ENCODE measurements at regions not wholly inside any gene's neighbourhood (a gene's known extent, or its start where the extent isn't known, plus 50 kb on each side); places are given as distances from the start of the nearest gene placed in this dataset.

DNA sequence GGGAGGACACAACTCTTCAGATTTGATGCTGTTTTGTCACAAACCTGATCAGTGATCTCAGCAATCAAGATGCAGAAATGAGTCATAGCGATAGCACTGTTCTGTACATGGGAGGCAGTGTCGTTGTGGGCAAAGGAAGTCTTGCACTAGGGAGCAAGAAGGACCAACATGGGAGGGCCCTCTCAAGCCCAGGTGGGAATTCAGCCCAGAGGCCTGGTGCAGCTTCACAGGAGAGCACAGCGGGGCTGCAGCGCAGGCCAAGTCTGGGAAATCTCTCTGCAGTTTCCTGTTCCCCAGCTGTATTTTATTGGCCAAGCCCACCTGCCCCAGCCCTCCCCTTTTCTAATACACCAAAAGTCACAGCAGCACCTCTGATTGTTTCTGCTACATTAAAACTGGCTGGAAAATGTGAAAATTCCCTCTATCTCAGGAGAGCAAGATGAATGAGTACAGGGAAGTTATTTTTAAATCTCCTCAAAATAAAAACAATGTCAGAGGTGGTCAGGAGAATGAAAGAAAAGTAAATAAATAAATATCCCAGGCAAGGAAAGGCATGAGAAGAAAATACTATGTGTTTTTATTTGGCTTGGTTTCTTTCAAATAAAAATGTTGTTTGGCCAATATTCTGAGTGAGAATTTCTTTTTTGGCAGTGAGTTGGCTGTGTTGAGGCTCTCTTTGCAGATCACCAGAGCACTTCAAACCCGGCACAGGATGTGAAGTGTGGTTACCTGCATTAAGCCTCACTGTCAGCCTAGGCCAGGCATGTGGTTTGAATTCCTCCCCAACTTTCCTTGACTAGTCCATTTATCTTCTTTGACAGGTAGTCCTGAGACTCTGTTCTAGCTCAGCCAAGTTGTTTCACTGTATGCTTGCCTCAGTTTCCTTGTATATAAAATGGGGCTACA lies 422.1 kb downstream of the PLPP3 start:
- DNase-seq (ENCODE audit: extremely low spot score), result no peak
- ChIA-PET POLR2A (no interaction called here), CTCF (no interaction called here)
- TF ChIP-seq, protein P1, sequence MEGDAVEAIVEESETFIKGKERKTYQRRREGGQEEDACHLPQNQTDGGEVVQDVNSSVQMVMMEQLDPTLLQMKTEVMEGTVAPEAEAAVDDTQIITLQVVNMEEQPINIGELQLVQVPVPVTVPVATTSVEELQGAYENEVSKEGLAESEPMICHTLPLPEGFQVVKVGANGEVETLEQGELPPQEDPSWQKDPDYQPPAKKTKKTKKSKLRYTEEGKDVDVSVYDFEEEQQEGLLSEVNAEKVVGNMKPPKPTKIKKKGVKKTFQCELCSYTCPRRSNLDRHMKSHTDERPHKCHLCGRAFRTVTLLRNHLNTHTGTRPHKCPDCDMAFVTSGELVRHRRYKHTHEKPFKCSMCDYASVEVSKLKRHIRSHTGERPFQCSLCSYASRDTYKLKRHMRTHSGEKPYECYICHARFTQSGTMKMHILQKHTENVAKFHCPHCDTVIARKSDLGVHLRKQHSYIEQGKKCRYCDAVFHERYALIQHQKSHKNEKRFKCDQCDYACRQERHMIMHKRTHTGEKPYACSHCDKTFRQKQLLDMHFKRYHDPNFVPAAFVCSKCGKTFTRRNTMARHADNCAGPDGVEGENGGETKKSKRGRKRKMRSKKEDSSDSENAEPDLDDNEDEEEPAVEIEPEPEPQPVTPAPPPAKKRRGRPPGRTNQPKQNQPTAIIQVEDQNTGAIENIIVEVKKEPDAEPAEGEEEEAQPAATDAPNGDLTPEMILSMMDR (IDR thresholded peaks at IDR 0.05; ENCODE audit: control extremely low read depth, extremely low read depth, low read depth, missing control alignments), result no peak

DNA sequence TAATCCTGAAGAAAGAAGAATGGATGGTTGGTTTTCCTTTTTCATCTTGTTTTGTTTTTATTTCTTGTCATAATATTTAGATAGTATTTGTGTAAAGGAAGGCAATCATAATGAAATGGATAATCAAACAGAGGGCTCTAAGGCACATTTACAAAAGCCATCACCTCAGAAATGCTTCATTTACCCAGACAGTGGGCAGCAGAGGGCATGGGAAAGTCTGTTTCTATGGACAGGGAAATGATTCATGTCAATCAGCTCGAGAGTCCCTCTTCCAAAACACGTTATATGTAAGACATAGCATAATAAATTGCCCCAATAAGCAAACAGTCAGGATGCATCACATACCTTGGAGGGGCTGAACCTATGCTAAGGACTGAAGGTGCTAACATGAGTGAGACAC lies 426.1 kb downstream of the PLPP3 start:
- CTCF ChIA-PET, result no interaction called here
- TF ChIP-seq, protein P1 (IDR thresholded peaks at IDR 0.05; ENCODE audit: control extremely low read depth, extremely low read depth, low read depth, missing control alignments), result no peak
- POLR2A ChIA-PET, result no interaction called here
- no peak for DNase-seq (ENCODE audit: extremely low spot score)

DNA sequence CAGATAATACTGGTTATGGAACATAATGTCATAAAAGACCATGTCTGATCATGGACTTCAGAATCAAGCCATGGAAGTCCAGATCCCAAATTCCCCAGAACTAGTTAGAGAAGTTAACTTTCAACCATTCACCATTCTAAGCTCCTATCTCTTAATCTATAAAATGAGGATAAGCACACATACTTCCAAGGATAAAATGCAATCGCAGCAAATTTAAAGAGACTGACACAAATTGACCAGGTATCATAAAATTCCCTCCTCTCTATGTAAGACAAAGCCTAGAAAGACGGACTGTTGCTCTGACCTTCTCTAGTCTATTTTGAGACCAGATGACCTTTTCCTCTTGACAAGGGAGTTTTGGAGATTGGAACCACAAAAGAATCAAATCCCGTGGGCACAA lies 426.7 kb downstream of the PLPP3 start:
- ChIA-PET CTCF (no interaction called here), POLR2A (no interaction called here)
- no peak for DNase-seq (ENCODE audit: extremely low spot score)
- TF ChIP-seq, protein P1 (IDR thresholded peaks at IDR 0.05; ENCODE audit: control extremely low read depth, extremely low read depth, low read depth, missing control alignments), result no peak

GRCh38 chr1:56151402-56151801 lies 428.0 kb downstream of the PLPP3 start:
- DNase-seq (ENCODE audit: extremely low spot score), result no peak
- CTCF ChIA-PET, result no interaction called here
- POLR2A ChIA-PET, result no interaction called here
- TF ChIP-seq, protein P1 (IDR thresholded peaks at IDR 0.05; ENCODE audit: control extremely low read depth, extremely low read depth, low read depth, missing control alignments), result no peak

DNA sequence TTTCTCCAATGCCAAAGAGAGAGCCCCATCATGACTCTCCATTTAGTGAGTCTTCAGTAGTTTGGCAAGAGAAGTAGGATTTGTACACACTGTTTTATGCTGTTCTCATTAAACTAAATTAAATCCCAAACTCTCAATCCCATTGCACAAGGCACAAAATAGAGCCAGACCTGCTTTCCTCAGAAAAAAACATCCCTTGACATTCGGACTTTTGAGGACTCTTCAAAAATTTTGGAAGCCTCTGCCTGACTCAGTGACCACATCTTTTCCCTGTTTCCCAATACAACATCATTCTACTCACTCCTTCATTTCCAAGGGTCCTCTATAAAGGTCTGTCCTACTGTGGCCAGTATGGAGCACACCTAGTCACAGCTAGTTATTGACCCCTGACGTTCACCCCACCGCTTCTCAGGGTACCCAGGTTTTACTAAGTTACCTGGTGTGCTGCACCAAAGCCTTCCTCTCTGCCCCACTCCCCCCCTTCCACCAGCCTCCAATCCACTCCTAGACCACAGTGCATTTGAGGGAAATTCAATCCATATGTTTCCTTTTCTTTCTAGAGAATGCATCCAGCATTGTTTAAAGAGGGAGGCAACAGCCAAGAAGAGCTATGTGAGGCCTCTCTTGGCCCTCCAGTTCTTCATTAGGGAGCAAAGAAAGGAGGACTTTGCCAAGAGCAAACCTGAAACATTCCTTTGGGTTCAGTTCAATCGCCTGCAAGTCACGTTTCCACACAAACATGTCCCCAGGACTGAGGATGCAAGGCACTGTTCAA lies 428.7 kb downstream of the PLPP3 start:
- ChIA-PET CTCF (no interaction called here), POLR2A (no interaction called here)
- DNase-seq (ENCODE audit: extremely low spot score), result no peak
- TF ChIP-seq, protein P1 (IDR thresholded peaks at IDR 0.05; ENCODE audit: control extremely low read depth, extremely low read depth, low read depth, missing control alignments), result no peak

DNA sequence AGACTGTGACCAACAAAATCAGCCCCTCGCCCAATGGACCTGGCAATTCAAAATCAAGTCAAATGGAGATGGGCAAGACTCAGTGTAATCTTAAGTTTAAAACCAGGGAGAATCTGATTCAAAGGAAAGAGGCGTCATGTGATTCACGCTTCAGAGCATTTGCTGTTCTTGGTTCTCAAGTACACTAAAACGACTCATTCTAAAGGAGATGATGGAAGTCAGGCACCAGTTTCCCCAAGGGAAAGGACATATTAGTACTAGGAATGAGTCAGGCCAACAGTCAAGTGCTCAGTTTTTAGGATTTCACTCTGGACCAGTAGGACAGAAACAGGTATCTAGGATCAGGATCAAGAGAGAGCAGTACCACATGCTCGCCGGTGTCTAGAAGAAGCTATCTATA lies 429.6 kb downstream of the PLPP3 start:
- CTCF ChIA-PET, result no interaction called here
- no peak for DNase-seq (ENCODE audit: extremely low spot score)
- TF ChIP-seq, protein P1 (IDR thresholded peaks at IDR 0.05; ENCODE audit: control extremely low read depth, extremely low read depth, low read depth, missing control alignments), result no peak
- POLR2A ChIA-PET, result no interaction called here

Measured in GM10248 (cell line).